Hematopoietic multipotent progenitor cell treated with erythropoietin and hydrocortisone succinate and interleukin-3 and kit ligand, for 6 days (in vitro differentiated cells): ENCODE measurements at regions not wholly inside any gene's neighbourhood (a gene's known extent, or its start where the extent isn't known, plus 50 kb on each side); places are given as distances from the start of the nearest gene placed in this dataset.
"Not testable (repeated sequence)": the region's sequence is repeated elsewhere in the genome, so short reads cannot be mapped to it uniquely, and the experiment has no call there.

ENCODE experiments used
- DNase-seq: peaks from one replicate; pipeline ENCODE4 v3.0.0-alpha.2; 2015

DNA sequence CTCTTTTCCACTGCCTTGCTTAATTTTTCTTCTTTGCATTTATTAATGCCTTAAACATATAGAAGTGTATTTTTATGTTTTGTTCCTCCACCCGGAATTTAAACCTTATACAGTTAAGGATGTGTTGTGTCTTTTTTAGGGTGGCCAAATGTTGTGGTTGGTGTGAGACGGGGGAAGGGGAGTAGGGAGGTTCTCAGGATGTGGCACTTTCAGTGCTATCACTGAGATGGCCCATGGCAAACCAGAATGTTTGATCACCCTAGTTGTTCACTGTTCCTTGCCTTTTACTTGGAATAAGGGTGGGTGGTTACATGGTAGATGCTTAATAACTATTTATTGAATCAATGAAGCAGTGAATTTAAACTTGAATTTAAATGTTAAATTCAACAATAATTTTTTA, 216.0 kb upstream of the SLITRK1 start:
- no peak for DNase-seq

DNA sequence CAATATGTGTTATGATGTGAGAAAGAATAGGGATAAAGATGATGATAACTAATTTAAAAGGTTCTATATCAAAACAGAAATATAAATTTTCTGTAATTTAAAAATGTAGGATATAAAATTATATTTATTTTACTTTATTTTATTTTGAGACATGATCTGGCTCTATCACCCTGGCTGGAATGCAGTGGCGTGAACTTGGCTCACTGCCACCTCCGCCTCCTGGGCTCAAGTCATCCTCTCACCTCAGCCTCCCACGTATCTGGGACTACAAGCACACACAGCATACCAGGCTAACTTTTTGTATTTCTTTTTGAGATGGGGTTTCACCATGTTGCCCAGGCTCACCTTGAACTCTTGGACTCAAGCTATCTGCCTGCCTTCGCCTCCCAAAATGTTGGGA, 214.9 kb upstream of the SLITRK1 start:
- no peak for DNase-seq

DNA sequence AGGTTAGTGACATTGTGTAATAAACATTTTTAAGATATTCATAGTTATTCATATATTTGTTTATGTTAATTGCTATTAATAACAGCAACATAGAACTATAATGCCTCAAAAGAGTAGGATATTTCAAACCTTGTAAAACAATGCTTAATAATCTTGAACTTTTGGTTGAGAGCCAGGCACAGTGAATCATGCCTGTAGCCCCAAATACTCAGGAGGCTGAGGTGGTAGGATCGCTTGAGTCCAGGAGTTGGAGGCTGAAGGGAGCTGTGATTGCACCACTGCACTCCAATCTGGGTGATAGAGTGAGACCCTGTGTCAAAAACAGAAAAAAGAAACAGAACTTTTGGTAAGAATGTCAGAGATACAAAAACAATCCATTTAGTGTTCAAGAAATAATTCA, 213.9 kb upstream of the SLITRK1 start:
- DNase-seq, result no peak

DNA sequence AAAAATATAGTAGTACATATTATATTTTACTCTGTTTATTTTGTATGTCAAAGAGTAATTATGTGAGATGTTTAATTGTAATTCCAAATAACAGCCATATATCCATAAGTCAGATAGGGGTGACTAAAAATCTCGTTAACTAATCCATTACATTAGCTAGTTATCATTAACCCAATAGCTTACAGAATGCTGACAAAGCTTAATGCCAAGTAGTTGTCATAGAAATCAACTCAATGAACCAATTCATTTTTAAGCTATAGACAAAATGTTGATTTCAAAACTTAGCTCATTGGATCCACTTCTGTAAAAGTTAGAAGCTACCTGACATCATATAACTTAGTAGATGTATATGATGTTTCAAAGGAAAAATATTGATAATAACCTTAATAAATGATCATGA, 206.7 kb upstream of the SLITRK1 start:
- DNase-seq, result no peak

DNA sequence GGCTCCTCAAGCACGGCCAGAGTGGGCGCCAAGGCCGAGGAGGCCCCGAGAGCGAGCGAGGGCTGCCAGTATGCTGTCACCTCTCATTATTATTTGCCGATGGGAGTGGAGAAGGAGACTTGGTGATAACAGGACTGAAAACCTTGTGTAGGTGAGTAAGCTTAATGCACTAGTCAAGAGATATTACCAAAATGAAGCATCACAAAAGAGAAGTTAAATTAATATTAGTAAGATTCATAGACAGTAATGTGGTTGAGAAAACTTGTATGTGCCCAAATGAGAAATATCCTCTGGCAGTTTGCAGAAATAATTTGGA, 204.5 kb upstream of the SLITRK1 start:
- no peak for DNase-seq

DNA sequence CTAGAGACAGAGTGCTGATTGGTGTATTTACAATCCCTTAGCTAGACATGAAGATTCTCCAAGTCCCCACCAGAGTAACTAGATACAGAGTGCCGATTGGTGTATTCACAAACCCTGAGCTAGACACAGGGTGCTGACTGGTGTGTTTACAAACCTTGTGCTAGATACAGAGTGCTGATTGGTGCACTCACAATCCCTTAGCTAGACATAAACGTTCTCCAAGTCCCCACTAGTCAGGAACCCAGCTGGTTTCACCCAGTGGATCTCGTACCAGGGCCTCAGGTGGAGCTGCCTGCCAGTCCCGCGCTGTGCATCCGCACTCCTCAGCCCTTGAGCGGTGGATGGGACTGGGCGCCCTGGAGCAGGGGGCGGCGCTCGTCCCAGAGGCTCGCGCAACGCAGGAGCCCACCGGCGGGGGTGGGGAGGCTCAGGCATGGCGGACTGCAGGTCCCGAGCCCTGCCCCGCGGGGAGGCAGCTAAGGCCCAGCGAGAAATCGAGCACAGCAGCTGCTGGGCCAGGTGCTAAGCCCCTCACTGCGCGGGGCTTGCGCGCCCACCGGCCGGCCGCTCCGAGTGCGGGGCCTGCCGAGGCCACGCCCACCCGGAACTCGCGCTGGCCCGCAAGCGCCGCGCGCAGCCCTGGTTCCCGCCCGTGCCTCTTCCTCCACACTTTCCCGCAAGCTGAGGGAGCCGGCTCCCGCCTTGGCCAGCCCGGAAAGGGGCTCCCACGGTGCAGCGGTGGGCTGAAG, 204.0 kb upstream of the SLITRK1 start:
- DNase-seq, result not testable (repeated sequence)

DNA sequence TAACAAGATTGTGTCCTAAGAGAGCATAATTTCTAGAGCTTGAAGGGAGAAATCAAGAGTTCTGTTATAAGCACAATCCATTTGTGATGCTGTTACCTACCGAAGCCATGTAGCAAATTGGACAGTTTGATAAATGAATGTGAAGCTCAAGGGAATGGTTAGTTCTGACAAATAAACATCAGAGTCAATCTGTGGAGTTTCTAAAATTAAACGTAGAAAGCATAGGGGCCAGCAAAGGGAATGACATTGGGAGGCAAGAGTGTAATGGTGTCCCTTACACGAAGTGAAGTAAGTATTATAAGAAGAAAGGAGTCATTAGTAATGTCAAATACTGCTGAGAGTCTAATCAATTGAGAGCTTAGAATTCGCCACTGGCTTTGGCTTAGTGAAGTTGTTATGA, 200.2 kb upstream of the SLITRK1 start:
- no peak for DNase-seq

DNA sequence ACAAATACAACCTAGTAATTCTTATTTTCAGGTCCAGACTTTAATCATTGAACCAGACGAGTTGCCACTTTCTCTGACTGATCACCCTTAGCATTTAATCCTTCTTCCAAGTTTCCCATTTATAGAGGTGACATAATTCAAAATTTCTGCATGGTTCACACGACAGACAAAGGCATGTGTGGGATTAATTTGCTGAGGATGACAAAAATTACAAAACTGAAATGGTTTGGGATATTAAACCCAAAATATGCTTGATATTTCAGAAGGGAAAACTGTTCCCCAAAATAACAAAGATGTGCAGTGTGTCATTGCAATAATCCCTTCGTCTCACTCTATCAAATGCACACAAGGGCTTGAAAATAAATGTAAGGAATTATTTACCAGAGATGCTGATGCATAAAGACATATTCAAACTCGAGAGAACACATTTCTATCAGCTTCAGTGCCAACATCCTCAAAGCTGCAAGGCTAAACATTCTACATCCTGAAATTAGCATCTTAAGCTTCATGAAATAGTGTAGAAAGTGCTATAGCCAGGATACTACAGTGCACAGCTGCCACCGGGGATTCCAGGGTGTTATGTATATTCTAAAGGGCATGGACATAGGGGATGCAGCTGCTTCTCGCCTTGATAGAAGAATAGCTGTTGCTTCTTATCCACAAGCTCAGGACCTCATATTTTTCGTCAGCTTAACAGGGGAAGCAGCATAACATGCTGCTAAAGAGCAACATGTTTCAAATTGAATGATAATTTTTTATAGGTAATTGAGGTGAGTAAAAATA, 198.7 kb upstream of the SLITRK1 start:
- DNase-seq, result no peak

DNA sequence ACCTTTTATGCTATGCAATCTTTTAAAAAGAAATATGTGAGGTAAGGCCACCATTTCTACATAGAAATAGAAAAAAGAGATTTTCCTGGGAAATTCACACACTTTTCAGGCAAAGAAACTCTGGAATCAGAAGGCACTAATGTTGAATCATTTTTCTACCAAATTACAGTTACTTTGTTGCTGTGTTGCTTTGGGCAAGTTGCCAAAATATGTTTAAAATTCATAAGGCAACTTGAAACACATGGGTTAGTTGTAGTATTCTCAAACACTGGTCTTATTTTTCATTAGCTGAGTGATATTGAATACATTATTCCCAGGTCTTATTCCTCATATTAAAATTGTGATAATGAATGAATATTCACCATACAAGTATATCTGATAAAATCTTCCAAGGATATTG, 195.0 kb upstream of the SLITRK1 start:
- no peak for DNase-seq

DNA sequence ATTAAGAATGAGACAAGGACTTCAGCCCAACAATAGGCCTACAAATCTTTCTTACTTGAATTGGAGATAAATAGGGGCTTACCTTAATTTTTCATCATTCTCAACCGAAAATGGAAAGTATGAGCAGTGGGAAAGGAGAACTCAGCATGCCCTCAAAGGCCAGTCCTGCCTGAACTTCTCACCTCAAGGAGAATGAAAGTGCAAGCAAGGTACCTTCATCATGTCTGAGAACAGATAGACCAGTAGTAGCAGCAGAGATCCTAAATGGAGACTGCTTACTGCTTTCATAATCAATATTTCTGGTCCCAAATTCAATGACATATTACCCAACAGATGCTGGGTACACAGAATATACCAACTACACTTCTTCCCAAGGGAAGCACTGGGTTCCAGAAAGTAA, 194.0 kb upstream of the SLITRK1 start:
- no peak for DNase-seq

DNA sequence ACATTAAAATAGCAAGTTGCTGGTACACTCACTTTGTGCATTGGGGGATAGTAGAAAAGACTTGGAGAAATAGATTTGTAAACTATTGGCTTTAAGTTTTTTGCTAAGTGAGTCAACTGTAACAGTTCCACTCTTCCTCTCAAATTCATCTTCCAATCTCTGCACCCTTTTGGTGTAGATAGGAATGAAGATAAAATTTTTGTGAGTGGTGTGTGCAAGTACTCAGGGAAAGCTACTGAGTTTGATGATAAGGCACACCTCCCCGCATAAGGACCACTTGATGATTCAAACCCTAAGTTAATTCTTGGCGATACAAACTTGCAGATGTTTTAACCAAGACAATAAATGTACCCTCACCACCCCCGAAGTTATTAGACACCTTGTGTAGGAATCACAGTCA, 168.3 kb upstream of the SLITRK1 start:
- DNase-seq, result no peak

DNA sequence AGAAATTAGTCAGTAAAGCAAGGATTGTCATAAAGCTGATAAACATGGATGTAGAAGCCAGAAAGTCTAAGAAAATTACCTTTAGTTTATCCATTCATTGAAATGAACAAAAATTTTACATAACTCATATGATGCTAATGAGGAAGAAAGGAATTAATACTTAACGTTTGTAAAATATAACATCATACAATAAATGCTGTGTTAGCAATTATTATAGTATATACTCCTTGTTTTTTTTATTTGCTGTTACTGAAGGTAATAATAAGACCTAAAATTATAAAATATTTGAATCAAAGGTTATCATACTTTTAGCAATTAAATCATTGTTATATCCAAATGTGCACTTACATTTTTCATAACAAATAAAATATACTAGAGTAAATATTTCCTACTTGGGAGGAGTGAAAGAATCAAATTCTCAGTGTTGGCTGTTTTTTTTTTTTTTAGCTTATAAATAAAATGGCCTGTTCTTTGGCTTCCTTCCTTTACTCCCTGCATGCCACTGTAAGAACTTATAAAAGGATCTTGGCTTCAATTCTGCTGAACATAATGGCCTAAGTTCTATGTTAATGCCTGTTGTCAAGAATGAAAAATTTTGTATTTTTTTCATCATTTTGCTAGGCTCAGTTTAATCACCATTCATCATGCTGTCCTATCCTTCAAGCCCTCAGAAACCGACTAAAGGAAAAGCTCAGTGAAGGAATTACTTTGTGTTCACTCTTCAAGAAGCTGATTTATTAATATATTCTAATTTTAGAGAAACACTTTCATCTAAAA, 167.4 kb upstream of the SLITRK1 start:
- DNase-seq, result no peak

DNA sequence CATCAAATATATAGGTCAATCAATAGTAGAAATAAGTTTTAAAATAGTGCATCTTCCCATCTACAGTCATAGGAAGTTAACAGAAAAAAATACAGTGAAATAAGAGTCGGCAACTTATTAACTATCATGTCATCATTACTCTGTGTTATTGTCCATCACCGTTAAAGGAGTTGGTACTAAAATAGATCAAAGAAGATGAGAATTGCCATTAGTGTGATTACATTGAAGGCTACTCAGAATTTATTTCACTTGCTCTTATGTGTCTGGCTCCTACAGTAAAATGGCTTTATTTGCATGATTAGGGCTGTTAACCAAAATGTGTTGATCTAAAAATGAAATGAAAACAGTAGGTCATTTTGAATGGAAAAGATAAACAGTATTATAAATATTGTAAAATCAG, 162.5 kb upstream of the SLITRK1 start:
- no peak for DNase-seq

DNA sequence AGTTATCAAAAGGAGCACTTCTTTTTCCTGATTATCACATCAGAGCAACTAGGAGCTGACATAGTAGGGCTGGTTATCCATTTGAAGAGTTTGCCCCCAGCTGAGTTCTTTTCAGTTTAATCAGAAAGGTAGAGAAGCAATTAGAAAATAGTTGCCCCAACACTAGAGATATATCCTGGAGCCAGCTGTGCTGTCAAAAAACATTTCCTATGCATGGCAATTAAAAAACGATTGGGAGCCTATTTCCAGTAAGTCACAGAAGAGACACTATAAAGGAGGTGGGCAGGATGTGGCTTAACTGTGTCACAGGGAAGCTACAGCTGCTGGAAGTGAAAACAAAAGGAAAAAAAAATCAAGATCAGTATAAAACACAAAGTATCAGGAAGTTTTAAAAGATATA, 155.7 kb upstream of the SLITRK1 start:
- DNase-seq, result no peak

DNA sequence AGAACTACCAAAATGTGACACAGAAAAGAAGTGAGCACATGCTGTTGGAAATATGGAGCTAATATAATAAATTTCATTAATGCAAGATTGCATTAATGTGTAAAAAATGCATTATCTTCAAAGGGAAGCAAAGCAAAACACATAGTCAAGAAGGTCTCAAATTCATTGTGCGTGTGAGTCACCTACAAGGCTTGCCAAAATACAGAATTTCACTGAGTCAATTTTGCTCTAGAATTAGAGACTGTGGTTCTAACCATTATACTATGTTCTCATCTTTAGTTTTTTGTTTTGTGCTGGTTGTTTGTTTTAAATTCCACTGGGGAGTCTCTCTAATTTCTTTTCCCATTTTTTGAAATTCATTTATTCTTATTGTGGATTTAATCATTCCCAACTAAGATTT, 149.8 kb upstream of the SLITRK1 start:
- DNase-seq, result no peak

DNA sequence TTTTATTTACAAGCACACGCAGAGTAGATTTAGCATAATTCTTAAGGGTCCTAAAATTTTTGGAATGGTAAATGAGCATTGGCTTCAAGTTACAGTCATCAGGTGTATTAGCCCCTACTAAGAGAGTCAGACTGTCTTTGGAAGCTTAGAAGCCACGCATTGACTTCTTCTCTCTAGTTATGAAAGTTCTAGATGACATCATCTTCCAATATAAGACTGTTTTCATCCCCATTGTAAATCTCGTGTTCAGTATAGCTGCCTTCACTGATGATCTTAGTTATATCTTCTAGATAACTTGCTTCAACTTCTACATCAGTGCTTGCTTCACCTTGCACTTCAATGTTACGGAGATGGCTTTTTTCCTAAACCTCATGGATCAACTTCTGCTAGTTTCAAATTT, 148.8 kb upstream of the SLITRK1 start:
- no peak for DNase-seq

DNA sequence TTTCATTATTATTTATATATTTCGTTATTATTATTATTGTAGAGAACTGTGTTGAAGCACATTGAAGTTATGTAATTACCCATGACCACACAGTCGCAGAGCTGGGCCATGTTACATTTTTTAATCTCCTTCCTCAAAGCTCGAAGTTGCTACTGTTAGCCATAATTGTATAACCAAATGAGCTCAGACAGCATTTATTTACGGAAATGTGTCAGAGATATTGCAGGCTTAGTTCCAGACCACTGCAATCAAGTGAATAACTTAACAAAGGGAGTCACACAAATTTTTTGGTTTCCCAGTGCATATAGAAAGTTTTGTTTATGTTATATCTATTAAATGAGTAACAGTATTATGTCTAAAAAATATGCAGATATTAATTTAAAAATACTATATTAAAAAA, 147.1 kb upstream of the SLITRK1 start:
- no peak for DNase-seq

DNA sequence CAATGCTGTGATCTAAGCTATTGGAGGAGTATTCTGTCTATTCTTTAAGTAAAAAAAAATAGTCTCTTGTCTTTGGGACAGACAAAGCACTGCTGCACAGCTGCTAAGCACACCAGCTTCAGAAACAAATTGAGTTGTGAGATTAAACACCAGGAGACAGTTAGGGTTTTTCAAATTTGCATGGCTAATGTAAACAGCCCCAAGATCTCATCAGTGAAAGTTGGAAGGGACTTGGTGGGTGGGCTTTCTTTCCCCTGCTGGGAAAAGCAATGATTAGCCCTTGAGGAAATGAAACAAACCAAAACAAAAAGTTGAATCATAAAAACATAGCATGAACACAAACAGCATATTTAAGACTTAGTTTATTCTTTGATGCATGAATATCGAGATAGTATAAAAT, 143.6 kb upstream of the SLITRK1 start:
- no peak for DNase-seq

DNA sequence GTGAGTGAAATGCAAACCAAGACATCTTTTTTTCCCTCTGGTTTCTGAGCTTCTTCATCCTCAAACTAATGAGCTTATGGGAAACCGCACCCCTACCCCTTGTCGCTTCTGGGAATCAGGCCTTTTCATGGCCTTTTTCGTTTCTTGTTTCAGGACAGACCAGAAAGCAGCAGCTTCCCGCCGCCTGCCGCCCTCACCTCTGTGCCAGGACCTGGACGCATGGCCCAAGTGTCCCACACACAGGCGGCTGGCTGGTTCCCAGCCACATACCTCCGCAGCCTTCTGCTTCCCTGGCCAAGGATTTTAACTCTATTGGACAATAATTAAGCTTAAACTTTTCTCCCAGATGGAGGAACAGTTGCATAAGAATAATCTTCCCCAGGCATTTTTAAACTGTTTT, 114.1 kb upstream of the SLITRK1 start:
- no peak for DNase-seq

DNA sequence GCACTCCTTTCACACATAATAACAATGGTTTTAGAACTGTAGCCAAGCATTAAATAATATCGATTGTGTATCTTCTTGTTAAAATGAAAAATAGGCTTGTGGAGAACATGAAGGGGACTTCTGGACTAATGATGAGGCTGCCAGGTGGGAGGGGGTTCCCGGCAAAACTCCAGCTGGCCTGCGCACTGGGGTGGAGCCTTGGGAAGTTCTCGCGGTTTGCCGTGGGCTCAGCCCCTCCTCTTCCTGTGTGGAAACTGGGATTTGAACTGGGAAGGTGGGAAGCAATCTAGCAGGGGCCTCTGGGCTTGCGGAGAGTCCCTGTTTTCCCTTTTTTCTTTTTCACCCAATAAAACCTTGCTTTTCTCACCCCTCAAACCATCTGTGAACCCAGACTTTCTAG, 113.7 kb upstream of the SLITRK1 start:
- DNase-seq, result no peak

DNA sequence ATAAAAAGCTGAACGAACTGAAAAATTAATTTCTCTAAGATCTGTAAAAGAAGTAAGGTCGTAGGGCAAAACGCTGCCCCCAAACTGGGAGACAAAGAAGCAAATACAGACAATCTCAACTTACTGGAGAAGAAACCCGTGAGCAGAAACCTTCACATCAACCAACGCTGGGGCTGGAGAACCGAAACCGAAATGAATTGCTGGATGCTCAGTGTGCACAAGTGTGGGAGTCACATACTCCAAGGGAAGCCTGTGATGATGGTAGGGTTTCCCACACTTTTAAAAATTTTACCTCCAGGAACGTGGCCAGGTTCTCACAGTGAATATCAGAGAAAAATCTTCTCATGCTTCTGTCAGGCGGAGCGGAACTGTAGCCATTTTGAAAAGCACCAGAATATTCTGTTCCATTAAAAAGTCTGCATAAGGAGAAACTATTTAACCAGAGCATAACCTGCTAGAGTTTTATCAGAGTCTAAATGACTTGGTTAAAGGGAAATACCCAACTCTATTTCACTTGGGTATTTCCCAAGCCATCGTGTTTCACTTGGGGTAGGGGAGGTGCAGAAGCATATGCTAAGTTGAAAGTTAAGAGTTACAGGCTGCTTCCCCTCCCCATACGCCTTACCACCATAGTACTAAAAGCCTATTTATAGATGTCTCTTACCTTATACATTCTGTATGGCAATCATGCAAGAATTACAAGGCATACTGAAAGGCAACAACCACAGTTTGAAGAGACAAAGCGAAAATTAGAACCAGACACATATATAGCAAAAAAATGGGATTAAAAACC, 110.5 kb upstream of the SLITRK1 start:
- no peak for DNase-seq

DNA sequence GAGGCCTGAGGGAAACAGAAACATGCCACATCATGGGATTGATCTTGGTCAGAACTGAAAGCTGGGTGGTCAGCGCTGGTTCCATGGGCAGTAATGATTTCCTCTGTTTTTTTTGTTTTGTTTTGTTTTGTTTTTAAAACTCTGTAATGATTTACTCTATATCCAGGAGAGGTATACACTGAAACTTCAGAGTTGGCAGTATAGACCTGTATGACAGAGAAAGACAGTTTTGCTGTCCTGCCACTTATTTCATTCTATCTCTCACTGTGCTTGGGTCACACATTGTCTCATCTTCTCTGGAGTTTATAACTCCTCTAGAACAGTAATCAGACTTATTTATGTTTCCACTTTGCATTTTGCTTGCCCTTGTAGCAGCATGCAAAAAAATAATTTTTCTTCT, 105.1 kb upstream of the SLITRK1 start:
- no peak for DNase-seq

DNA sequence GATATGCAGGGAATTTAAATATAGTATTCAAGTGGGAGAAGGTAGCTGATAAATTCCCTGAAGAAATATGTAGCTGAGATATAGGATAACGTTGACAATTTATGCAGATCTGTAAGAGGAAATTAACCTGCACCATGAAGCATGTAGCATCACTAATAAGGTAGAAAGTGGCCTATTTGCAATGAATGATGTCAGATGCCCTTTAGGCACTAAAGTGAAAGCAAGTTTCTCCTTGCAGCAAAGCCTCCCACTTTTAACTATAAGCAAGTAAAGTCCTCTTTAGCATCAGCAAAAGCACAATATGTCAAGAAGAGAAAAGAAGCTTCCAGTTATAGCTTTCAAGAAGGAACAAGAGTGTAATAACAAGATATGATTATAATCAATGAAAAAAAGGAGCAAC, 102.5 kb upstream of the SLITRK1 start:
- DNase-seq, result no peak
